Ovary (tissue), 7 donors: ENCODE measurements at regions not wholly inside any gene's neighbourhood (a gene's known extent, or its start where the extent isn't known, plus 50 kb on each side); places are given as distances from the start of the nearest gene placed in this dataset.

Experiments
- DNase-seq, 5 donors: peaks; one replicate each; pipeline ENCODE4 v3.0.0-alpha.2; 2019 to 2020
- H3K27ac ChIP-seq, 2 donors: fragments of 200-600 bp; one replicate each; pipeline versions ENCODE4 v1.5.1 to v1.8.0; 2019 to 2022
- H3K27me3 ChIP-seq: fragments of 200-600 bp; one replicate; pipeline ENCODE4 v1.8.0; 2022
- H3K36me3 ChIP-seq: fragments of 200-600 bp; sonication (generic); one replicate; pipeline ENCODE4 v1.5.1; 2019
- H3K4me1 ChIP-seq: one replicate; pipeline ENCODE4 v1.8.1; 2013; ENCODE audit warnings: mild to moderate bottlenecking, moderate library complexity; ENCODE audit not compliant: insufficient read depth
- H3K4me3 ChIP-seq: fragments of 200-600 bp; sonication (generic); one replicate; pipeline ENCODE4 v1.5.1; 2017
- H3K9me3 ChIP-seq, 2 donors: fragments of 200-600 bp in 1 of 2; sonication (generic) in 1 of 2; one replicate each; pipeline versions ENCODE4 v1.5.1 to v1.8.1; 2013 to 2019; ENCODE audit warnings: mild to moderate bottlenecking in 1 of 2, moderate library complexity in 1 of 2
- CTCF ChIP-seq, 3 donors: fragments of 450-650 bp in 2 of 3; fragments of 200-600 bp in 1 of 3; IDR thresholded peaks; one replicate each; pipeline versions ENCODE4 v1.5.1 to v1.8.0; 2016 to 2022; ENCODE audit warnings: antibody characterized with exemption in 3 of 3, mild to moderate bottlenecking in 1 of 3
- EP300 ChIP-seq: sonication (generic); formaldehyde crosslinking; IDR thresholded peaks from one replicate; pipeline ENCODE4 v1.6.1; 2017; ENCODE audit warnings: antibody characterized with exemption
- POLR2A ChIP-seq: fragments of 450-650 bp; IDR thresholded peaks from one replicate; pipeline ENCODE4 v1.6.1; 2017; ENCODE audit warnings: antibody characterized with exemption, mild to moderate bottlenecking, moderate library complexity
- WGBS, 3 donors: extraction: QIAGEN DNeasy Blood & Tissue Kit in 1 of 3; methylation state at CpG; one replicate each; pipeline versions ENCODE4 v1.1.5 to v1.1.7; 2013 to 2017; 5-methylcytosine and 5-hydroxymethylcytosine counted together
- intact Hi-C, 4 donors: fragments of 100-400 bp; cut with DNase I; formaldehyde crosslinking; loops; one replicate each; pipeline versions ENCODE4 v1.11.0 to v1.15.1; 2022 to 2023
- donor health status: DM: no; HTN: no; CAD: no; lungs with moderate emphysema.
- donor health status: DM: no; HTN: no; CAD: no.
- donor health status: Bipolar disorder and iron deficiency.
- donor health status: DM: no; HTN: no; CAD: no.
- donor health status: DM: yes; HTN: yes; CAD: no.

GRCh38 chr11:115745610-115746512 is 241.6 kb upstream of the CADM1 start:
- Histone ChIP-seq H3K36me3 (no peaks in the 10 kb centered on the region), H3K27ac (no peak overlapping the region), H3K27me3 (no peaks in the 10 kb centered on the region), H3K4me3 (no peak overlapping the region), H3K4me1 (no peaks in the 10 kb centered on the region), H3K9me3 (no peaks in the 10 kb centered on the region)
- no peak for TF ChIP-seq CTCF (IDR thresholded peaks at IDR 0.05)
- no peak for DNase-seq
- intact Hi-C loops, result no loop called here
- WGBS, 3 donors, result 86 to 87% (median 87%) methylated on average over 22 of the region's 22 CpGs

GRCh38 chr11:115745066-115745465 is 240.9 kb upstream of the CADM1 start:
- no peaks in the 10 kb centered on the region for H3K9me3 ChIP-seq
- no peaks in the 10 kb centered on the region for H3K27me3 ChIP-seq
- H3K4me3 ChIP-seq, result no peak overlapping the region
- WGBS, 3 donors, result 80 to 82% (median 82%) methylated on average over 7 of the region's 7 CpGs
- H3K4me1 ChIP-seq, result no peaks in the 10 kb centered on the region
- H3K27ac ChIP-seq, result no peak overlapping the region
- TF ChIP-seq POLR2A, result no peak
- no peak for TF ChIP-seq CTCF (IDR thresholded peaks at IDR 0.05)
- TF ChIP-seq EP300, result no peak
- DNase-seq, result no peak
- intact Hi-C loops, result no loop called here
- H3K36me3 ChIP-seq, result no peaks in the 10 kb centered on the region

- Histone ChIP-seq H3K27ac (no peak overlapping the region), H3K36me3 (no peaks in the 10 kb centered on the region), H3K27me3 (no peaks in the 10 kb centered on the region), H3K4me3 (no peak overlapping the region), H3K9me3 (no peaks in the 10 kb centered on the region), H3K4me1 (no peaks in the 10 kb centered on the region)
- WGBS, 3 donors, result 85 to 92% (median 88%) methylated on average over 9 of the region's 9 CpGs
- intact Hi-C loops, result no loop called here
- TF ChIP-seq POLR2A (no peak), CTCF (IDR thresholded peaks at IDR 0.05) (no peak), EP300 (no peak)
- DNase-seq, result no peak
Observed at GRCh38 chr11:115743719-115744118, 239.5 kb upstream of the CADM1 start.

GRCh38 chr11:115741376-115742107 is 237.3 kb upstream of the CADM1 start:
- intact Hi-C loops, result no loop called here
- Histone ChIP-seq H3K27me3 (no peaks in the 10 kb centered on the region), H3K4me3 (no peak overlapping the region), H3K9me3 (no peaks in the 10 kb centered on the region), H3K27ac (no peak overlapping the region), H3K36me3 (no peaks in the 10 kb centered on the region), H3K4me1 (no peaks in the 10 kb centered on the region)
- TF ChIP-seq CTCF (IDR thresholded peaks at IDR 0.05) (no peak), EP300 (no peak), POLR2A (no peak)
- WGBS, 3 donors, result 91 to 94% (median 93%) methylated on average over 17 of the region's 17 CpGs
- DNase-seq, result no peak
